MM.1S (cell line): ENCODE measurements at regions not wholly inside any gene's neighbourhood (a gene's known extent, or its start where the extent isn't known, plus 50 kb on each side); places are given as distances from the start of the nearest gene placed in this dataset.

Experiments
- CTCF ChIP-seq: fragments of 300-600 bp; sonication (generic); IDR thresholded peaks from 2 replicates; pipeline ENCODE4 v1.5.1; 2016; ENCODE audit warnings: antibody characterized with exemption, low read length, mixed read lengths
- EZH2 ChIP-seq: fragments of 300-600 bp; sonication (generic); optimal IDR thresholded peaks from 2 replicates; pipeline ENCODE3; 2017; ENCODE audit warnings: low read depth, mild to moderate bottlenecking, antibody characterized with exemption, low read length, mixed read lengths

- TF ChIP-seq CTCF (no peak), EZH2 (no peak)
These were observed 96.1 kb downstream of the PCDH10 start for GRCh38 chr4:133245226-133245625.
